ENCODE measurements at regions not wholly inside any gene's neighbourhood (a gene's known extent, or its start where the extent isn't known, plus 50 kb on each side); places are given as distances from the start of the nearest gene placed in this dataset.

DNA sequence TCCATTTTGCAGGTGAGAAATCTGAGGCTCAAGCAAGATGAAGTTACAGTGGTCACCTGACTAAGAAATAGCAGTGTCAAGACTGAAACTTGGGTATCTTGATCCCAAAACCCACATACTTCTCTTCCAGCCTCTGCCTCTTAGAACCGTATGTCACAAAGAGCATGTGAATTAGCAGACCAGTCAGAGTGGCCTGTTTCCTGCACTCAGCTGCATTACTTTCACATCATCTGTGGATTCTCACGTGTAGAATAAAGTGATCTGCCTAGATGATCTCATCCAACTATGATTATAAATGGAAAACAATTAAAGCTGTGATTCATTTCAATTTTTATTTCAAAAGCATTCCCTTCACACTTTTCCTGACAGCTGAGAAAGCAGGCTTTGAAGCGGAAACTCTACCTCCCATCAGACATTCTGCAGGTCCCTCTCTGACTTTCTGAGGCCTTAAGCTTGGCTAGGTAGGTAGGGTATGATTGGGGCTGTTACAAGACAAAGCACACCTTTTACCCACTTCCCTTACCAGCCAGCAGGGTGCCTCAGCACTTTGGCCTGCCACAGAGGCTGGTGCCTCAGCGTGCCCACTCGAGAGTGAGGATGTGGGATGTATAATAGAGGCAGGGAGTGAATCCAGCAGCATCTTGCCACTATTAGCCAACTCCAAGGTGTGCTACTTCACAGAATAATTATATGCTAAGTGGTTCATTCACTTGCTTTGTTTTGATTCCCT, 70.2 kb upstream of the PDE1C start:
- no peaks in the 10 kb centered on the region for H3K4me1 ChIP-seq (ENCODE audit: control insufficient read depth in 1 of 2, insufficient read depth in 1 of 2, low read depth in 1 of 2, low read length in 1 of 2)
- H3K27me3 ChIP-seq = no peaks in the 10 kb centered on the region
- H3K36me3 ChIP-seq = no peaks in the 10 kb centered on the region
- H3K27ac ChIP-seq = no peak overlapping the region
- no peaks in the 10 kb centered on the region for H3K9me3 ChIP-seq
- no peak overlapping the region for H3K4me3 ChIP-seq (ENCODE audit: low read depth in 1 of 2, low read length in 1 of 2)
- TF ChIP-seq CTCF (IDR thresholded peaks at IDR 0.05) = no peak

DNA sequence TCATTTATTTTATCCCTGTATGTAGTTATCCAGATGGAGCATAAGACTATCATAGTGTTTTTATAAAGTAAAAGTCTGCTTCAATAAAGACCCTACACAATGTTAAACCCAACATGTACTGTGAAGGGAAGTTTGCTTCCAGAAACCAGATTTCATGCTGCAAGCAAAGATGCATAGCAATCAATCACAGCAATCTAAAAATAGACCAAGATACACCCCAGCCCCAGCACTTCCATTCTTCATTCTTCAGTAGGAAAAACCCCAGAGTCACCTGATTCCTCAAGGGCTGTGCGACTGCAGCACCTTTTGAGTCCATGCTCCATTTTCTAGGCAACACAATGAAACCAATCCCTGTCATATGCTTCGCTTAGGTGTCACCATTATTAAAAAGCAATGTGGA, 66.9 kb upstream of the PDE1C start:
- no peak for TF ChIP-seq CTCF (IDR thresholded peaks at IDR 0.05)
- Histone ChIP-seq H3K4me1 (ENCODE audit: control insufficient read depth in 1 of 2, insufficient read depth in 1 of 2, low read depth in 1 of 2, low read length in 1 of 2) (no peaks in the 10 kb centered on the region), H3K36me3 (no peaks in the 10 kb centered on the region), H3K9me3 (no peaks in the 10 kb centered on the region), H3K27ac (no peak overlapping the region), H3K4me3 (ENCODE audit: low read depth in 1 of 2, low read length in 1 of 2) (no peak overlapping the region), H3K27me3 (no peaks in the 10 kb centered on the region)

DNA sequence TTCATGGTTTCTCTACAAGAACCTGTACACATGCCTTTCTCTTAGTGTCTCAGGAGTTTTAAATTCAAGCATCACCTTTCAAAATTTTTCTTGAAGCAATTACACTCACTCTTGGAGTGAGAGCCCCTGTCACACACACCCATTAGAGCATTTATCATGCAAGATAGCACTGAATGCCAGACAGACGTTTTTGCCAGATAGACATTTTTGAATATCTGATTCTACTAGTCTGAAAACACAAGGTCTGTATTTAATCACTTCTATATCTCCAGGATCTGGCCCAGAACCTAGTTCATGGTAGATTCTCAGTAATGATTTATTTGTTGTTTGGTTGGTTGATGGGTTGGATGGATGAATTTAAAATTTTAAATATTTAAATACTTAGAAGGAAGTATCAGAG, 60.9 kb upstream of the PDE1C start:
- H3K27ac ChIP-seq = no peak overlapping the region
- H3K9me3 ChIP-seq = no peaks in the 10 kb centered on the region
- no peak for TF ChIP-seq CTCF (IDR thresholded peaks at IDR 0.05)
- no peak overlapping the region for H3K4me3 ChIP-seq (ENCODE audit: low read depth in 1 of 2, low read length in 1 of 2)
- no peaks in the 10 kb centered on the region for H3K27me3 ChIP-seq
- H3K4me1 ChIP-seq (ENCODE audit: control insufficient read depth in 1 of 2, insufficient read depth in 1 of 2, low read depth in 1 of 2, low read length in 1 of 2) = no peaks in the 10 kb centered on the region
- no peaks in the 10 kb centered on the region for H3K36me3 ChIP-seq

DNA sequence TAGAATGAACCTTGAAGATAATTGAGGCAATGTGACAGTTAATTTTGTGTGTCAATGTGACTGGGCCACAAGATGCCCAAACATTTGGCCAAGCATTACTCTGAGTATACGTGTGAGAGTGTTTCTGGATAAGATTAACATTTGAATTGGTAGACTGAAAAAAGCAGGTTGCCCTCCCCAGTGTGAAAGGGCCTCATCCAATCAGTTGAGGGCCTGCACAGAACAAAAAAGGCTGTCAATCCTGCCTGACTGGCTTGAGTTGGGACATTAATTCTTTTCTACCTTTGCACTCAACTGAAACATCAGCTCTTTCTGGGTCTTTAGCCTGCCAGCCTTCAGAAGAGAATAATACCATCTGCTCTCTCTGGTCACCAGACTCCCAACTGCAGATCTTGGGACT, 56.6 kb upstream of the PDE1C start:
- Histone ChIP-seq H3K27me3 (no peaks in the 10 kb centered on the region), H3K9me3 (no peaks in the 10 kb centered on the region), H3K36me3 (no peaks in the 10 kb centered on the region), H3K4me1 (ENCODE audit: control insufficient read depth in 1 of 2, insufficient read depth in 1 of 2, low read depth in 1 of 2, low read length in 1 of 2) (no peaks in the 10 kb centered on the region), H3K4me3 (ENCODE audit: low read depth in 1 of 2, low read length in 1 of 2) (no peak overlapping the region), H3K27ac (no peak overlapping the region)
- TF ChIP-seq CTCF (IDR thresholded peaks at IDR 0.05) = no peak

Data from neutrophil (primary cell).